H1 (cell line): ENCODE measurements at regions not wholly inside any gene's neighbourhood (a gene's known extent, or its start where the extent isn't known, plus 50 kb on each side); places are given as distances from the start of the nearest gene placed in this dataset.

Experiments used
- CBX5 ChIP-seq: fragments of 300-800, 300-1000 bp; sonication (generic); IDR thresholded peaks from 2 replicates; pipeline ENCODE4 v1.7.1; 2016; ENCODE audit warnings: antibody characterized with exemption, low read length, low read depth
- POLR2AphosphoS5 ChIP-seq: IDR thresholded peaks from 2 replicates; pipeline ENCODE4 v1.6.1; 2011; ENCODE audit warnings: low read depth, low read length
- TBP ChIP-seq: IDR thresholded peaks from 2 replicates; pipeline ENCODE4 v1.6.1; 2011; ENCODE audit warnings: low read depth, low read length, improper control_type of control experiment
- TF ChIP-seq, protein P1 (sequence below), 3 experiments: IDR thresholded peaks; 1 replicate in 2 of 3; 2 replicates in 1 of 3; pipeline versions ENCODE4 v1.5.1 to v1.6.1; 2011; ENCODE audit warnings: low read length in 3 of 3, mild to moderate bottlenecking in 3 of 3, inconsistent platforms in 2 of 3, low read depth in 1 of 3, moderate library complexity in 1 of 3; ENCODE audit not compliant: insufficient read depth in 1 of 3; ENCODE audit errors: control extremely low read depth in 1 of 3
- TF ChIP-seq, protein P2 (sequence below): IDR thresholded peaks from 2 replicates; pipeline ENCODE4 v1.6.1; 2011; ENCODE audit warnings: low read length, improper control_type of control experiment

DNA sequence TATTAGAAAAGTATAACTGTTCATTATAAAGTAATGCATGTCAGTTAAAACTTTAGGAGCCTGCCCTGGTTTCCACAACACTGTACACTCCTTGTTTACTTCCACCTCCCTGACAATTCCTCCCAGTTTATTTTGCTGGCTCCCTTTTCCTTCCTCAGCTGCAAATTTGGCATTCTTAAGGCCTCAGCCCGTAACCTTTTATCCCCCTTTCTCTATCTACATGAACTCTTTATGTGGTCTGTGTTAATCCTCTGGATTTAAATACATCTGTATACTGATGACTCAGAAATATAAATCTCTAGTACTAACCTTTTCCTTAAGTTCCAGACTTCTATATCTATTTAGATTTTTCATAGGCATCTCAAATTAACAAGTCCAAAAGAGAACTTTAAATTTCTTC is 143.6 kb downstream of the OTOL1 start:
- TF ChIP-seq, protein P1, sequence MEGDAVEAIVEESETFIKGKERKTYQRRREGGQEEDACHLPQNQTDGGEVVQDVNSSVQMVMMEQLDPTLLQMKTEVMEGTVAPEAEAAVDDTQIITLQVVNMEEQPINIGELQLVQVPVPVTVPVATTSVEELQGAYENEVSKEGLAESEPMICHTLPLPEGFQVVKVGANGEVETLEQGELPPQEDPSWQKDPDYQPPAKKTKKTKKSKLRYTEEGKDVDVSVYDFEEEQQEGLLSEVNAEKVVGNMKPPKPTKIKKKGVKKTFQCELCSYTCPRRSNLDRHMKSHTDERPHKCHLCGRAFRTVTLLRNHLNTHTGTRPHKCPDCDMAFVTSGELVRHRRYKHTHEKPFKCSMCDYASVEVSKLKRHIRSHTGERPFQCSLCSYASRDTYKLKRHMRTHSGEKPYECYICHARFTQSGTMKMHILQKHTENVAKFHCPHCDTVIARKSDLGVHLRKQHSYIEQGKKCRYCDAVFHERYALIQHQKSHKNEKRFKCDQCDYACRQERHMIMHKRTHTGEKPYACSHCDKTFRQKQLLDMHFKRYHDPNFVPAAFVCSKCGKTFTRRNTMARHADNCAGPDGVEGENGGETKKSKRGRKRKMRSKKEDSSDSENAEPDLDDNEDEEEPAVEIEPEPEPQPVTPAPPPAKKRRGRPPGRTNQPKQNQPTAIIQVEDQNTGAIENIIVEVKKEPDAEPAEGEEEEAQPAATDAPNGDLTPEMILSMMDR (IDR thresholded peaks at IDR 0.05; ENCODE audit: control extremely low read depth in 1 of 3, insufficient read depth in 1 of 3, low read depth in 1 of 3, low read length in 3 of 3), result no peak
- TF ChIP-seq TBP (no peak), POLR2AphosphoS5 (no peak), CBX5 (no peak)
- TF ChIP-seq, protein P2, sequence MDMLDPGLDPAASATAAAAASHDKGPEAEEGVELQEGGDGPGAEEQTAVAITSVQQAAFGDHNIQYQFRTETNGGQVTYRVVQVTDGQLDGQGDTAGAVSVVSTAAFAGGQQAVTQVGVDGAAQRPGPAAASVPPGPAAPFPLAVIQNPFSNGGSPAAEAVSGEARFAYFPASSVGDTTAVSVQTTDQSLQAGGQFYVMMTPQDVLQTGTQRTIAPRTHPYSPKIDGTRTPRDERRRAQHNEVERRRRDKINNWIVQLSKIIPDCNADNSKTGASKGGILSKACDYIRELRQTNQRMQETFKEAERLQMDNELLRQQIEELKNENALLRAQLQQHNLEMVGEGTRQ, result no peak
